GM19043 (cell line): ENCODE measurements at regions not wholly inside any gene's neighbourhood (a gene's known extent, or its start where the extent isn't known, plus 50 kb on each side); places are given as distances from the start of the nearest gene placed in this dataset.

Experiments
- ATAC-seq: cut with Tn5 transposase; IDR thresholded peaks from one replicate; pipeline ENCODE4 v1.9.1; 2021; ENCODE audit warnings: low read depth; ENCODE audit not compliant: unreplicated experiment

DNA sequence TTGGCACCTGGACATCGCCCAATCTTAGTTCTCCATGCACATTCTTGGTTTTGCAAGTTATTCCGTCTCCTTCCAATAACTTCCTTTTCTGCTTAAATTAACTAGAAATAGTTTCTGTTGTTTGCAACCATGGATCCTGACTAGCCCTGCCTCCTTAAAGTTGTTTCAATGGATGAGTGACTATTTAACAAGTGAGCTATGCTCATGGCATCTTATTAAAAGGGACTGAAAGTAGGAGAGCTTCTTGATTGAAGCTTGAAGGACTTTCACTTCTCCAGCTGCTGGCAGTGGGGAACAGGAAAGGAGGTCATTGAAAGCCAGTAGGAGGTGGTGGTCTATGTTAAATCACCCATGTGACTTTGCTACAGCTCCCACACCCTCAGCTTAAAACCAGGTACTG lies 466.8 kb downstream of the ARHGEF28 start:
- no peak for ATAC-seq

DNA sequence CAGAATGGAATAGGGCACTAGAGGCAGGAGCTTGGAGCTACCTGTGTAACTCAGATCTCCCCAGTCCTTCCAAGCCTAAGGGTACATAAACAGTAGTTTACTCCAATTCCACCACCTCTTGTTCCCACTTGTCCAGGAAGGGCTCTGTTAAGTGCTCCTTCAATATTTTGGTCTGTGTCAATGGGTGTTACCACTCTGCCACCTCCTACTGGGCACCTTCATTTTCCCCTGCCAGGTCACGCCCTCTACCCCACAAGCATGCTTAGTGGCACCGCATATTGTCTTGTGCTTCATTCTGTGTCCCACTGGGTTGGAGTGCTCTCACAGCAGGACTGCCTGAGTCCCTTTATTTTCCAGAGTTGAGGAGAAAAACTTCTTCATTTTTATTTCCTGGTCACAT lies 459.8 kb downstream of the ARHGEF28 start:
- no peak for ATAC-seq

DNA sequence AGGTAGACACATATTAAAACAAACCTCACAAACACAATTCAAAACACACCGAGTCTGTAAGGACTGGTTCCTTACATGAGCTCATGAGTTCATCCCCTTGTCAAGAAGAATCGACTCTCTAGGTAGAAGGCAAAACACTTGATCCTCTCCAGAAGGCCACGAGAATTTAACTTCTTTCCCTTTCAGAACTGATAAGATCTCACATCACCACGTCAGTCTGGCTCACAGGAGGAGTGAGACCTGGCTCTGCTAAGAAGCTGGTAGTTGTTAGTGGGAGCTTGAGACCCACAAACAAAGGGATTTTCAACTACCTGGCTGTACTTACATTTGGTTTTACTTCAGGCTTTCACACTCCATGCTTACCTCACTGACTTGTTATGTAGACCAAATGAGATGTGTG lies 459.2 kb downstream of the ARHGEF28 start:
- no peak for ATAC-seq

DNA sequence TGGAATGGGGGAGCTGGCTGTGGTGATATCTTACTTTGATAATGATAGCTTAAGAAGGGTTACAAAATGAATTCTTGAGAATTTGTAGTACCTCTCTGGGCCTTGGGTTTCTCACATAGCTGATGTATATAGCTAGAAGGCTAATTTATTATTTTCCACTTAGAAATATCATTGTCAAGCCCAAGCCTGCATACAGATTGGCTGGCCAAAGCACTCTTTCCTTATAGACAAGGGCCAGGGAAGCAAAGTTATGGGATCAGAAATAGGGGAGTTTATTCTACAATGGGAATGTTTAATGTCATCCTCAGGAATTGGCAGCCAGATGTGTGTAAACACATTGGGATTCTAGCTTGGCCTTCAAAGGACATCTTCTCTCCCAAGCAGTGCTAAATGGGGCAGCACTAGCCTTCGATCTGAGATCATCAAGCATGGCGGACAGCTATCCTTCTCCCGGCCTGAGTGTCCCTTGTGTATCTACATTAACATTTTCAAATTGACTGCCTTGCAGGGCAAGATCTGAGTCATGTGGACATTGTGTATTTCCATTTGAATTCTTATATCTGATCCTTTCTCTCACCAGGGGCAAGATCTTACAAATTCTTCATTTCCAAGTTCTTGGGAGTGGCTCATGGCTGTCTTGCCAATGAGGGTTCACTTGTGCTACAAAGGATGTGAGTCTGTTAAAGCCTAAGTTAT lies 457.2 kb downstream of the ARHGEF28 start:
- no peak for ATAC-seq

DNA sequence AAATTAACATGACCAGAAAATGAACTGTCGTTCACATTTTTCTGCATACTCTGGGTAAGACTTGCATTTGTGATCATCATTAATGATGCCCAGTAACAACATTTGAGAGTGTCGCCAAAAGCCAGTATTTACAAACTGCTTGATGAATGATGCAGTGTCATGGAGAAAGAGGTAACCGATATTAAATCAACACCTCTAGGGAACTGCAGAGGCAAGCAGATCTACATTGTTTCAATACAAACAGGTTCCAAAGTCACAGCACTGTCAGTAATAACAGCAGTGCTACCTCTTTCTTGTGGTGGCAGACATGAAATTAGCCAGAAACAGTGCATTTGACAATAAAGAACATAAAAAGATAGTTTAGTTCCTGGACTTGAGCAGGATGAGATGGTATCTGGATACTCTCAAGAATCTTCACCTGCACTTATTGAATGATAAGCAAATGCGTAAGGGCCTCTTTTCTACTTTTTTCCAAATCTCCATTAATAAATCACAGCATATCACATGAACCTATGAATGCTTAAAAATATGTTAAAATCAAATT lies 456.6 kb downstream of the ARHGEF28 start:
- ATAC-seq: no peak

DNA sequence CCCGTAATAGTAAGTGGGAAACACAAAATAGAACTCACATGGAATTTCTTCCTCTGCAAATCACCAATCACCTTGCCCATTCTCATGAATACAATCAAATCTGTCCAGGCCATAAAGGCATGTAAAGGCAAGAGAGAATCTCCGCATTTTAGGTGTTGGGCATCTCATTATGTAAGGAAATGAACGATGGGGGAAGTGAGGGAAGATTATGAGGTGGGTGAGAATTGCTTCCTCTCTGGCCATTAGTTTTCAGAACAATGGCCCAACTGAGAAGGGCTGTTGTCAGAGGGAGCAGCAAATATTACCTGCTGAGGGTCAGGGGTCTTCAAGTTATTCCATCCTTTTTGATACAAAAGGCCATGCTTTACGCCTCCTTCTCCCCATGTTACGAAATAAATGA lies 455.1 kb downstream of the ARHGEF28 start:
- ATAC-seq: no peak

DNA sequence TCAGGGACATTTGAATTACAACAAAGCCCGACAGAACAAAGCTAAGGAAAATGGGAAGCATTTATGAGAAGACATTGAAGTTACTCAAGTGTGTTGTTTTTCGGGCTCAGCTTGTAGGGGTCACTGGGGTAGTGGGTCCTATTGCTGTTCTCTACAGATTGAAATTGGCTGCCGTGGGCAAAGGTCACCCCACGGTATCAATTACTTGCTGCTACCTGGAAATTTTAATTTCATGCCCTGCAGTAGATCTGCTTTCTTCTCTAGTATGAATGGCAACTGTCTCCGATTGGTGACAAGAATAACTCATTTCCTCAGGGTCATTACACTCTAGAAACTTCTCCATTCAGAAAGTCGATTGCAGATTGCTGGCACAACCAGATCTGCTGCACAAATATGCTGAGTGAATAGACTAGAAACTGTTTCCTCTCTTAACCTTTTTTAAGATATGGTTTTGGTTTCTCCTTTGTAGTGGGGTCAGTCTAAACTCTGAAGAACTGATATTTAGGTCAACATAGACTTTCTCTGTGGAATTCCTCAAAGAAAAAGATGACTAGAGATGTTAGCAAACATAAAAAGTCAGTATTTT lies 454.1 kb downstream of the ARHGEF28 start:
- ATAC-seq: no peak

DNA sequence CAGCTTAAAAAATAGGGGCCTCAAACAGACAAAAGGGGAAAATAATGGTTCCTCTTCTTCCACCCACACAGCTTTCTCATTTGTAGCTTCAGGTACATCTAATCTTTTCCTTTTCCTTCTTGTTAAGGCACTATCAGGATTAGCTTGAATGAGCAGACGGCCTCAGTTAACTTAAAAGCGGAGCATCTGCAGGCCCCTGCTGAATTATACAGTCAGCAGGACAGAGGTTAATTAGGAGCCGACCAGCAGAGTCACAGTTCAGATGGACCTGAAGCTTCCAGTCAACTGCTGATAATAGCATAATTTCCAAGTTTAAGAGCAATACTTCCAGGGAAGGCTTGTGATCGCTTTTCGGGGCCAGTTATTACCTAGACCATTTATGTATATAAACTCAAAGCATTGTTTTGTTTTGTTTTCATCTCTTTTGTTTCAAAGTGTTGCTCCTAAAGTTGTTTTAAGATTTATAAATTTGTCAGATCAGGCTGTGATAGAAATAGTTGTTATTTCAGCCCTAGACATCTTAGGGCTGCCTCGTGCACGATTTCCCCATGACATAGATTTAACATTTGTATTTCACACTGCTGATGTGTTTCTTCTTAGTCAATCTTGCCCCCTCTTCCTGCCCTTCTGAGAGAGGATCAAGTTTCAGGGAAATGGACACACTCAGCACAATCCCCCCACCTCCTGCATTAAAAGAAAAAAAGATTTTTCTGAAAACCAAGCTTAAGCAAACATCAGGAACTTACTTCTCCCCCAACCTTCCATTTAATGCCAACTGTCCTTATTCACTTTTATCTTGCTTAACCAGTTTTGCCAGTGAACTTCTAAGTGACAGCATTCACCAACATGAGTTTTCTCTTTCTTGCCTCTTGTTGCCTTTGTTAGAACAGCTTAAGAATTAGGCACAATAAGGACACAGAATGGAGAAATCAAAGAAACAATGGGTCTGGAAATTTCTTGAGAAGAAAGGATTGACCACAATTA lies 449.8 kb downstream of the ARHGEF28 start:
- no peak for ATAC-seq

DNA sequence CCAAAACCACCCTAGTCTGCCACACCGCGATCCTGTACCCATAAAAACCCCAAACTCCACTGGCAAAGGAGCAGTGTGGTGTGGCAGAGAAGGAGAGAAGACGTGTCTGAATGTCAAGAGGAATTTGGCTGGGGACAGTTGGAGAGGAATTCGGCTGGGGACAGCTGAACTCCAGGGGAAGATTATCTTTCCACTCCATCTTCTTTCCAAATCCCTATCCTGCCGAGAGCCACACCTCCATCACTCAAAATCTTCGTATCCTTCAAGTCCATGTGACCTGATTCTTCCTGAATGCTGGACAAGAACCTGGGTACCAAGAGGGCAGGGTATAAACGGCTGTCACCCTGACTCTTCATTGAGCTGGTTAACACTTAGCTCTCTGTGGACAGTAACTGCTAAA lies 448.1 kb downstream of the ARHGEF28 start:
- no peak for ATAC-seq

DNA sequence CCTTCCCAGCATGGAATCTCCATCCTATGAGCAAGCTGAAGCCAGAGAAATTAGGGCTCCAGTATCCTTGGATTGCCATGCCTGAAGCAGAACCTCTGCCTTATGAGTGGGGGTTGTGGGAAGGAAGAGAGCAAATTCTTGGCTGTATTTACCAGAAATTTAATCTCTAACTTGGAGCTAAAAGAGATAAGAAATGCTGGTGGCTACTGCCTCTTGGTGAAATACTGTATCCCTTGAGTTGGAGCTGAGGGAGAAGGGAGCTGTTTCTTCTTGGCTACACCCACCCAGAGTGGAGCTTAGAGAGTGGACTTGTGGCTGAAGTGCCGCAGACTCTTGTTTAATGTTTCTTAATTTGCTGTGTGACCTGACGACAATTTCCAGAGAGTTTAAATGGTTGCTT lies 447.3 kb downstream of the ARHGEF28 start:
- no peak for ATAC-seq

DNA sequence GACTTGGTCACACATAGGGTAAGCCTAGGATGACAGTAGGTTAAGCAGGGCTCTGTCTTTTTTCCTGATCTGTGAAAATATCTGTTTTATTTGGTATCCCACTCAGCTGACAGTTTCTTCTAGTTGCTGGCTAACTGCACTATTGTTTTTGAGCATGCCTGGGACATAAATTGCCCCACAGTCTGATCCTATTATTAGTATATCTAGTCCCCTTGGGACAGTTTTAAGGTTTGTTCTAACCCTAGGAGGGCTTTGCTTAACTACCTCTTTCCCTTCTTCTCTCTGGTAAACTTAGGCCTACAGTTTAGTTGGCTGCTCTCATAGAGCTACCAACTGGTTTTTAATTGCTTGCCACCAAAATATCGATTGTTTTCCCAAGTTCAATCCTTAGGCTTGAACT lies 446.6 kb downstream of the ARHGEF28 start:
- ATAC-seq: no peak

DNA sequence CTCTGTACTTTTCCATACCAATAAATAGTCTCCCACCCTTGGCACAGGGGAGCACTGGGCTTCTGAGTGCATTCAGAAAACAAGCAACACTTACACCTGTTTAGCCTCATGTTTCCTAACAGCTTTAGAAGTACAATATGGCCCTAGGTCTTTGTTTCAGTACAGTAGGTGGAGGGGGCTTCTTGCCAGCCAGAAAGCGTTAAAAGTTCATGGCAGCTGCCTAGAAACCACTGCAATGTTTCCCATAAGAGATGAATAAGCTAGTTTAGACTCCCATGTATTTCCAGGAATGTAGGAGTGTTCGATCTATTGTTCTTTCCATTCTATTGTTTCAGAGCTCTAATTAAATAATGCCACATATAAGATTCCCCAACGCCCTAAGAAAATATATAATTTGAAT lies 444.8 kb downstream of the ARHGEF28 start:
- ATAC-seq: no peak

DNA sequence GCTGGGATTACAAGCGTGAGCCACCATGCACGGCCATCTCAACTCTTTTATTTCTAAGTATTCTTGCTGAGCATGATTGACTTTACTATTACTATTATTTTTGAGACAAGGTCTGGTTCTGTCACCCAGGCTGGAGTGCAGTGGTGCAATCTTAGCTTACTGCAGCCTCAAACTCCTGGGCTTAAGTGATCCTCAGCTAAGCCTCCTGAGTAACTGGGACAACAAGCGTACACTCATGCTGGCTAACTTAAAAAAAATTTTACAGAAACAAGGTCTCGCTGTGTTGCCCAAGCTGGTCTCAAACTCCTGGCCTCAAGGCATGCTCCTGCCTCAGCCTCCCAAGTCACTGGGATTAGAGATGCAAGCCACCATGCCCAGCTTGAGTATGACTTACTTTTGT lies 443.7 kb downstream of the ARHGEF28 start:
- ATAC-seq: no peak

DNA sequence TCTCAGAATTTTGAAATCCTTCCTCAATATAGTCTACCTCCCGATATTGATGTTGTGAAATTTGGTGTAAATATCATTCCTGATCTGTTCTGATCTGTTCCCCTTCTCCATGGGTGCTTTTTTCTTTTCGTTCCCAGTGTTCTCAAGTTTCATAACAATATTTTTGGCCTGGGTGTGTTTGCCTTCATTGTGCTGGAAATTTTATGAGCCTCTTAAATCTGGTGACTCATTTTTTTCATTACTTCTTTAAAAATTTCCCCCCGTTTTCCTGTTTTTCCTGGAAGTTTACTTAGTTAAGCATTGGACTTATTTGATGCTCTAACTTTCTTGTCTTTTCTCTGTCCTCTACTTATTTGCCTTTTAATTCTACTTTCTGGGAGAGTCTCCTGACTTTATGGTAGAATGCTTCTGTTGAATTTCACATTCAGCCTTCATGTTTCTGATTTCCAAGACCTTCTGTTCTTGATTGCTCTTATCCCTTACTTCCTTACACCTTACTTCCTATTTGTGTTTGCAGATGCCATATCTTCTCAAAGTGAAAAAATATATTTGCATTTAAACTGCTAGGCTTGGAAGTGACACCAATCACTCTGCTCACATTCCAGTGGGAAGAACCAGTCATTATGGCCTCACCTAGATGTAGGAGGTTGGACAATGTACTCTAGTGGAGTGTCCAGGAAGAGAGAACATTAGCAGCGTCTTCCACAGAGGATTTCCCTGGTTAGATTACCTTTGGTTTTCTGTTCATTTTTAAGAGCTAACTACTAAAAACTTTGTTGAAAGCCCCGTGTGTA lies 441.9 kb downstream of the ARHGEF28 start:
- ATAC-seq: no peak

DNA sequence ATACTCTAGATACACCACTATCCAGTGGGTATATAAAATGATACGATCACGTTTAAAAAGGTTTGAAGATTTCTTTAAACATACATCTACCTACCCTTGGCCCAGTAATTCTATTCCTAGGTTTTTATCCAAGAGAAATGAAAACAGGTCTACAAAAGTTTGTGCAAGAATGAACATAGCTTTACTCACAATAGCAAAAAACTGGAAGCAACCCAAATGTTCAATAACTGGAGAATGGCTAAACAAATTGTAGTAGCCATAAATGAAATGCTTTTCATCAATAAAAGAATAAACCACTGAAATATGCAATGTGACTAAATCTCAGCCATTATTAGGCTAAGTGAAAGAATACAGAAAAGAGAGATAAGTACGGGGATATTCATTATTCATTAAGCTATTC lies 438.9 kb downstream of the ARHGEF28 start:
- no peak for ATAC-seq

DNA sequence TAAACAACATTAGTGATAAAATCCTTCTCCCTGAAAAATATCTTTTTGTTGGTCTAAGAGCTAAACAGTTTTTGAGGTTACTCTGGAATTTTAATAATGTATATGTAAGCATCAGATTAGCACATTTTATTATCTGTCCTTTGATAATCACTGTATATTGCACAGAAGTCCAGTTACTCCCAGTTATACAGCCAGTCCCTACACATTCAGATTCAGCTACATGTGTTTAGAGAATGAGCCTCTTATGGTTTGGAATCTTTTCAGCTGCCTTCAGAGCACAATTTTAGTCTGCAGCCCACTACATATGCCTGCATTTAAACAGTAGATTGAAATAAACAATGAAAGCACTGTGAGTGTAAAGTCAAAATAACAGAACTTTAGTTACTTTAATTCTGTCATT lies 438.2 kb downstream of the ARHGEF28 start:
- ATAC-seq: no peak

DNA sequence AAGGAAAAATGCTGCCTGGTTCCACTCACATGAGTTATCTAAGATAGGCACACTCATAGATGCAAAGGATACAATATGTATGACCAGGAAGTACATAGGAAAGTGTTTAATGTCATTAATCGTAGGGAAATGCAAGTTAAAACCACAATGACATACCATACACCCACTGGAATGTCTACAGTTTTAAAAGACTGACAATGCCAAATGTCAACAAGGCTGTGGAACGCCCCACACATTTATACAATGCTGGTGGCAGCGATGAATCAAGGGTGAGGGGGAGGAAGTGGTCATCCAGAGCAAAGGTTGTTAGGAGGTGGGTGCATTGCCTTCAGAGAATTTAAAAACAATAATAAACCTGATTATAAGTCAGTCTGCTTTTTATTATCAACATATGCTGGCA lies 437.8 kb downstream of the ARHGEF28 start:
- no peak for ATAC-seq

DNA sequence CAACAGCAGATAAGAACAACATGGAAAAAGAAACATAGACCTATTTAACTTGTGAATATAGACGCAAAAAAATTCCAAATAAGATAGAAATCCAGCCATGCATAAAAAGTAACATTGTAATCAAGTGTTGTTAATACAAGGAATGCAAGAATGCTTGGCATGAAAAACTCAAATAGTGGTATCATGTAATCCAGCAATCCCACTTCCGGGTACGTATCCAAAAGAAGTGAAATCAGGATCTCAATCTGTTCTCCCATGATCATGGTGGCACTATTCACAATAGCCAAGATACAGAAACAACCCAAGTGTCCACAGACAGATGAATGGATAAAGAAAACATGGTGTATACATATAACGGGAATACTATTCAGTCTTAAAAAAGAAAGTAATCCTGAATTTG lies 437.4 kb downstream of the ARHGEF28 start:
- no peak for ATAC-seq

DNA sequence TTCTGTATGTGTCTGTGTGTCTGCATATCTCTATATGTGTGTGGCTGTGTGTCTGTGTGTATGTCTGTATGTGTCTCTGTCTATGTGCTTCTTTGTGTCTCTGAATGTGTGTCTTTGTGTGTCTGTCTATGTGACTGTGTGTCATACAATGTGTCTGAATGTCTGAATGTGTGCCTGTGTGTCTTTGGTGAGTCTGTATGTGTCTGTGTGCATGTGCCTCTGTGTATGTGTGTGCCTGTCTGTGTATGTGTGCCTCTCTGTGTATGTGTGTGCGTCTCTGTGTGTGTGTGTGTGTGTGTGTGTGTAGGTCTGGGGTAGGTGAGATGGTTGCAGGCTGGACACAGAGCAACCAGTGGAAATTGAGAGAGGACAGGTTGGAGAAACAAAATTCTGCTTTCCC lies 435.3 kb downstream of the ARHGEF28 start:
- ATAC-seq: no peak

DNA sequence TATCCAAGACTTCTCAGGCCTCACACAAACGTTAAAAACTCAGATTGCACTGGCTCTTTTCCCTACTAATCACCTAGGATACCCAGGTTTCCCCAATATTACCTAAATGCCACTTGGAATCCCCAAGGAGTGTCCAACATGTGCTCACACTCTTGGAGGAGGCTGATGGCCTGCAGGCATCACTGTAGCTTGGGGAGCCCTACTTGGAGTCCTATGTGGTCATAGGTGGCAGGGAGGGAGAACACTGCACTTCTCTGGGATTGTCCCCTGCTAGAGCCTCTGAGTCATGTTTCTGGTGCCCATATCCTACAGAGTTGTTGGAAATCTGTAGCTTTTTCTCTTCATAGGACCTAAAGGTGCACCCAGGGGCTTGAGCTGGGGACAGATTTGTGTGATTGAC lies 433.7 kb downstream of the ARHGEF28 start:
- ATAC-seq: no peak

DNA sequence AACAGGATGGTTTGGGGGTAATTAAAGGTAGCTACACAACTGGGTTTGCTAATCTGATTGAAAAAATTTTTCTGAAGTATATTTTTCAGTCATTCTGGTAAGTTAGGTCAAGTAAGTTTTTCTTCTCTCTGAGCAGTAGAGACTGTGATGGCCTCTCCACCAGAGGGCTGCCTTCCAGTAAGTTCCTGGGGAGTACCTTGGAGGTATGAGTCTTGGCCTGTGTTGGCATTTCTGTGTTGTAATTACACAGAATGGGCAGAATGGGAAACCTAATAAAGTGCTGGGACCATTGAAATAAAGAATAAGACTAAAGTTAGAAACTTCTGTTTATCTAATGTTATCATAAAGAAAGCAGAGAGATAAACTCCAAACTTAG lies 430.8 kb downstream of the ARHGEF28 start:
- no peak for ATAC-seq
